ENCODE measurements at regions not wholly inside any gene's neighbourhood (a gene's known extent, or its start where the extent isn't known, plus 50 kb on each side); places are given as distances from the start of the nearest gene placed in this dataset.
"Not testable (repeated sequence)": the region's sequence is repeated elsewhere in the genome, so short reads cannot be mapped to it uniquely, and the experiment has no call there.

DNA sequence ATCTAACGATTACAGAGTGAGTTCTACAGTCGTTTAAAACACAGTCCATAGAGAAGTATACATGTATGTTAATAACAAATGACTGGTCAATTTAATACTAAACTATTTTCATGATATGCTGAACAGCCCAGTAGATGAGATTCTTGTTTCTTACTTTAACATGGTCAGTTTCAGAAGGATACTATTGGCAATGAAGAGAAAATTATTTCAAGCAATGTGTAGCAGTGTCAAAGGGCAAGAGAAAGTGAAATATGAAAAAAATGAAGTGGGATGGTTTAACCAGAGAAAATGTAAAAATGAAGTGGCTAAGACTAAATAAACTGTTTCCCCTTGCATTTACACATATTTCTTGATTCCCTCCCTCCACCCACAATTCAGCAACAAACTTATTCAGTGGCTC, 192.1 kb upstream of the TTC14 start:
- POLR2A ChIA-PET, result no interaction called here
- DNase-seq (no peak), ATAC-seq (no peak)
- H3K4me3 Mint-ChIP-seq, result no peak overlapping the region
- no peaks in the 10 kb centered on the region for H3K36me3 Mint-ChIP-seq (ENCODE audit: low read depth)
- no peaks in the 10 kb centered on the region for H3K9me3 Mint-ChIP-seq (ENCODE audit: insufficient read depth)
- no peaks in the 10 kb centered on the region for H3K4me1 Mint-ChIP-seq (ENCODE audit: low read depth)
- CTCF ChIA-PET, result no interaction called here
- H3K27me3 Mint-ChIP-seq (ENCODE audit: low read depth), result no peaks in the 10 kb centered on the region
- no peak overlapping the region for H3K27ac Mint-ChIP-seq

DNA sequence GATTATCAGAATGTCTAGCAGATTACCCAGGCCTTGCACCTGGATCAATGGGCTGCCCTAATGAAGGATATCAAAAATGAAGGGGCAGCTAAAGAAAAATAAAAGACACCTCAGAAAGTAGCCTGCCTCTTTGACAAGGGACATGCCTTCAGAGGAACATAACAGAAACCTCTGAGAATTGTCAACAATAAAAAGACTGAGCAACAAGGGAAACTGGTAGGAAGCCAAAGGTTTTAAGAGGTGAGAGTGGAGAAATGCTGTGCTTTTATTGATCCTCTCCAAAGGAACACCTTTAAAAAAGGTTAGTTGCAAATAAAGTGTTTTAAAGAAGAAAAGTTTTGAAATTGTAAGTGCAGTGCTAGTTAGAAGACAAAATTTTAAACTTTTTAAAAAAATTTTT, 187.8 kb upstream of the TTC14 start:
- H3K27me3 Mint-ChIP-seq (ENCODE audit: low read depth), result no peaks in the 10 kb centered on the region
- DNase-seq (no peak), ATAC-seq (no peak)
- POLR2A ChIA-PET, result no interaction called here
- H3K4me1 Mint-ChIP-seq (ENCODE audit: low read depth), result no peaks in the 10 kb centered on the region
- no peak overlapping the region for H3K4me3 Mint-ChIP-seq
- H3K9me3 Mint-ChIP-seq (ENCODE audit: insufficient read depth), result no peaks in the 10 kb centered on the region
- H3K27ac Mint-ChIP-seq, result no peak overlapping the region
- H3K36me3 Mint-ChIP-seq (ENCODE audit: low read depth), result no peaks in the 10 kb centered on the region
- CTCF ChIA-PET, result no interaction called here

DNA sequence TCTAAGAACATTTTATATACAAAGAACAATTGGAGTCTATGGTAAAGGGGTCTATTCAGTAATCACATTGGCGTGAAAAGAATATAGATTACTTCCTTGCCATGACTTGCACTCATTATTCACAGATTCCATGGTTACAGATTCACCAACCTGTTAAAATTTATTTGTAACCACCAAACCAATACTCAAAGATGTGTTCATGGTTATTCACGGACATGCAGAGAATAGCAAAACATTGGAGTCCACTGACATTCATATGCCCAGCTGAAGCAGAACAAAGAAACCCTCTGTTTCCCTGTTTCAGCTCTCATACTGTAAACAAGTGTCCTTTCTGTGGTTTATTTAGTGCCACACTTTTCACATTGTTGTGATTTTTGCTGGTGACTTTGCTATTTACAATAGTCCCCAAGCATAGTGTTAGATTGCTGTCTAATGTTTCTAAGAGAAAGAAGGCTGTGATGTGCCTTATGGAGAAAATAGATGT, 185.8 kb upstream of the TTC14 start:
- ChIA-PET POLR2A (no interaction called here), CTCF (no interaction called here)
- DNase-seq, result no peak
- no peak for ATAC-seq
- H3K27ac Mint-ChIP-seq, result no peak overlapping the region
- no peaks in the 10 kb centered on the region for H3K36me3 Mint-ChIP-seq (ENCODE audit: low read depth)
- H3K27me3 Mint-ChIP-seq (ENCODE audit: low read depth), result no peaks in the 10 kb centered on the region
- H3K4me1 Mint-ChIP-seq (ENCODE audit: low read depth), result no peaks in the 10 kb centered on the region
- no peak overlapping the region for H3K4me3 Mint-ChIP-seq
- H3K9me3 Mint-ChIP-seq (ENCODE audit: insufficient read depth), result no peaks in the 10 kb centered on the region

DNA sequence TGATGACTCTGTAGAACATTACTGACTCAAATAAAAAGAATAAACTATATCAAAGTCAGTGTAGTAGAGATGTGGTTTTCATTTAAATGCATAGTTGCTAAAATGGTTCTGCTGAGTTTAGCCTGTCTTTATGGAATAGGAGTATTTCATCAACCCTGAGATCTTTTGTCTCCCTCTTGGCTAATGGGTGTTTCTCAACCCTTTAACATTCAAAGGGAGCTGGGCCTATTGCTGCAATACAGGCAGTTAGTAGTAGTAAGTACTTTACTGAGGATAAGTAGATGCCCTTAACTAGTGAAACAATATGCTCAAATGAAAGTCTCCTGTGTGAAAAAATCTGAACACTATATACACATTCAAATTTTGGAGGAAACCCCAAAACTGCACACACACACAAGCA, 184.7 kb upstream of the TTC14 start:
- ChIA-PET CTCF (no interaction called here), POLR2A (no interaction called here)
- H3K4me3 Mint-ChIP-seq, result no peak overlapping the region
- H3K27ac Mint-ChIP-seq, result no peak overlapping the region
- no peak for ATAC-seq
- H3K27me3 Mint-ChIP-seq (ENCODE audit: low read depth), result no peaks in the 10 kb centered on the region
- H3K4me1 Mint-ChIP-seq (ENCODE audit: low read depth), result no peaks in the 10 kb centered on the region
- no peaks in the 10 kb centered on the region for H3K9me3 Mint-ChIP-seq (ENCODE audit: insufficient read depth)
- no peaks in the 10 kb centered on the region for H3K36me3 Mint-ChIP-seq (ENCODE audit: low read depth)
- DNase-seq, result no peak

DNA sequence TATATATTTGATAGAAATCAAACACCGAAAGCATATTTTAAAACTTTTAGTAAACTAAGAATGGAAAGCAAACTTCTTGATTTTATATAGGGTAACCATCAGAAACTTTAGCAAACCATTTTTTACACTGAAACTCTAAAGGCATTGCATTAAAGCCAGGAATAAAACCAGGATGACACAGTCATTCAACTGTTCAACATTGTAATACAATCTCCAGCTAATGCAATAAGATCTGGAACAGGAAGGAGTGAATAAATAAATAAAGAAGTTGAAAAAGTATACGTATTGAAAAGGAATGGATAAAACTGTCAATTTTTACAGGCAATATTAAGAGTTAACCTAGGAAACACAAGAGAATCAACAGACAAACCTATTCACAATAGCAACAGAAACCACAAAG, 181.9 kb upstream of the TTC14 start:
- no peak for DNase-seq
- H3K4me3 Mint-ChIP-seq, result no peak overlapping the region
- H3K4me1 Mint-ChIP-seq (ENCODE audit: low read depth), result no peaks in the 10 kb centered on the region
- no peak overlapping the region for H3K27ac Mint-ChIP-seq
- H3K36me3 Mint-ChIP-seq (ENCODE audit: low read depth), result no peaks in the 10 kb centered on the region
- no peak for ATAC-seq
- no peaks in the 10 kb centered on the region for H3K27me3 Mint-ChIP-seq (ENCODE audit: low read depth)
- CTCF ChIA-PET, result no interaction called here
- H3K9me3 Mint-ChIP-seq (ENCODE audit: insufficient read depth), result no peaks in the 10 kb centered on the region
- POLR2A ChIA-PET, result no interaction called here

DNA sequence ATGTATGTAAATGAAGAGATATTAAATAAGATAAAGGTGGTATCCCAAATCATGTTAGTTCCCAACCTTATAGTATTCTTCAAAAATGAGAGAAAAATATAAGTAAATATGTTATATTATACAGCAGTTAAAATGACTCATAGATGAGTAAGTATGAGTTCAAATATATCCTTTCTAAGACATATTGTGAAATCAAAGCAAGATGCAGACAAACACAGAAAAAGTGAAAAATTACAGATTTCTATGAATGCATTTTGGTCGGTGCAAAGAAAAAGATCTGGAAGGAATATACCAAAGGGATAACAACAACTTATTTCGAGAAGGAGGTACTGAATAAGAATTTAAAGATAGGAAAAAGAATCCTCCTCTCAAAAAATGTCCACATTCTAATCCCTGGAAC, 181.2 kb upstream of the TTC14 start:
- Mint-ChIP-seq H3K4me1 (ENCODE audit: low read depth) (no peaks in the 10 kb centered on the region), H3K9me3 (ENCODE audit: insufficient read depth) (no peaks in the 10 kb centered on the region), H3K27ac (no peak overlapping the region), H3K36me3 (ENCODE audit: low read depth) (no peaks in the 10 kb centered on the region), H3K4me3 (no peak overlapping the region), H3K27me3 (ENCODE audit: low read depth) (no peaks in the 10 kb centered on the region)
- POLR2A ChIA-PET, result no interaction called here
- CTCF ChIA-PET, result no interaction called here
- DNase-seq (no peak), ATAC-seq (no peak)

DNA sequence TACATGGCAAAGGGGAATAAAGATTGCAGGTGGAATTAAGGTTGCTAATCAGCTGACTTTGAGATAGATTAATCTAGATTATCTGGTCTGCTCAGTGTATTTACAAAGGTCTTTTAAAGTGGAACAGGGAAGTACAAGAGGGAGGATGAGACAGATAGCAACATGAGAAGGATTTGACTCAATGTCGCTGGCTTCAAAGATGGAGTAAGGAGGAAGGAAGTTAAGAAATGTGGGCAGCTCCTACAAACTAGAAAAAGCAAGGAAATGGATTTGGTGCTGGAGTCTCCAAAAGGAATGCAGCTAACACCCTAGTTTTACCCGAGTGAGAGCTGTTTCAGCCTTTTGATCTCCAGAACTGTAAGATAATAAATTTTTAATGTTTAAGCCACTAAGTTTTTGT, 180.7 kb upstream of the TTC14 start:
- no peak for ATAC-seq
- Mint-ChIP-seq H3K36me3 (ENCODE audit: low read depth) (no peaks in the 10 kb centered on the region), H3K9me3 (ENCODE audit: insufficient read depth) (no peaks in the 10 kb centered on the region), H3K4me1 (ENCODE audit: low read depth) (no peaks in the 10 kb centered on the region), H3K4me3 (no peak overlapping the region), H3K27me3 (ENCODE audit: low read depth) (no peaks in the 10 kb centered on the region), H3K27ac (no peak overlapping the region)
- DNase-seq, result no peak
- ChIA-PET CTCF (no interaction called here), POLR2A (no interaction called here)

DNA sequence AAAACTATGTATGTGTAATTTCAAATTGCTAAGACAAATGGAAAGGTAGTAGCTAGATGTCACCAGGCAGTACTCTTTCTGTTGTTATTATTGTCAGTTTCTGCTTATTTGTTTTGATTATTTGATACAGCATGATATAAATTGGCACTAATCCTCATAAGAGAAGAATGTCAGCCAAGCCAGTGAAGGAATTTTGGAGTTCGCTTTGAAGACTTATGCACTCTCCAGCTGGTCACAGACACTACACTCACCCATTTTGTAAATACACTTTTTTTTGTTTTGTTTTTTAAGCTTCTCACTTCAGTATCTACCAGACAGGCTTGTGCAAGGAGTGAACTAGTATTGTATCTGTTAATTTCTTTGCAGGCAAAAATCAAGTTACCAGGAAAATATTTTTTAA, 180.2 kb upstream of the TTC14 start:
- POLR2A ChIA-PET, result no interaction called here
- H3K4me1 Mint-ChIP-seq (ENCODE audit: low read depth), result no peaks in the 10 kb centered on the region

DNA sequence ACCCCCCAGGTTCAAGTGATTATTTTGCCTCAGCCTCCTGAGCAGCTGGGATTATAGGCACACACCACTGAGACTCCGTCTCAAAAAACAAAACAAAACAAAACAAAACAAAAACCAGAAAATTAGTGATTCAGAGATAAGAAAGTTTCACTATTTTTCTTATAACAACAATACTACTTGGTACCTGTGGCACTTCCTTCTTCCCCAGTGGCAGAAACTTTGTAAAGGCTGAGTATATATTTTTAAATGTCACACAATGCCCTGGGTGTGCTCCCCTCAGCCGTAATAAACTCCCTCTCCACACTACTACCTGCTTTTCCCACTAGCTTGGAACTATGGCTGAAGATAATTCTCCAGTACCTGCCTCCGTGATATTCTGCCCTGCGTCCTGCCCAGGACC, 177.7 kb upstream of the TTC14 start:
- CTCF ChIA-PET; POLR2A ChIA-PET; H3K27me3 Mint-ChIP-seq (ENCODE audit: low read depth); H3K4me3 Mint-ChIP-seq; H3K36me3 Mint-ChIP-seq (ENCODE audit: low read depth); H3K27ac Mint-ChIP-seq; DNase-seq; ATAC-seq; H3K9me3 Mint-ChIP-seq (ENCODE audit: insufficient read depth); H3K4me1 Mint-ChIP-seq (ENCODE audit: low read depth): not testable (repeated sequence)

More for the DNA sequence above, 180.2 kb upstream of the TTC14 start:
- Mint-ChIP-seq H3K27me3 (ENCODE audit: low read depth) (no peaks in the 10 kb centered on the region), H3K27ac (no peak overlapping the region), H3K9me3 (ENCODE audit: insufficient read depth) (no peaks in the 10 kb centered on the region), H3K4me3 (no peak overlapping the region), H3K36me3 (ENCODE audit: low read depth) (no peaks in the 10 kb centered on the region)
- no peak for ATAC-seq
- DNase-seq, result no peak
- CTCF ChIA-PET, result no interaction called here

DNA sequence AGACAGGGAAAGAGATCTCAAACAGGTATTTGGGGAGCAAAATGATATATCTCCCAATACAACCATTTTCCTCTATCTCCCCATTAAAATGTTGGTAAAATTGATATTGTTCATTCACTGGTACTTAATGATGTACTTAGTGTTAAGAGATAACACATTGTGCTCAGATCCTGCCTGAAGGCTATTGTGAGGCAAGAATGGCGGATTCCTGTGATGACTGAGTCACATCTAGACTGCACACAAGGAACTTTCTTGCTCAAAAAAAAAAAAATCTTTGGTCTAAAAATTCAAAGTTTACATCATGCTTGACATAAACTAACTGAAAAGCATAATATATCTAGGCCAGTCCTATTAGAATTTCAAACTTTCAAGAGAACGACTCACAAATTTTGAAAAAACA, 171.1 kb upstream of the TTC14 start:
- ChIA-PET CTCF (no interaction called here), POLR2A (no interaction called here)
- DNase-seq, result no peak
- Mint-ChIP-seq H3K27ac (no peak overlapping the region), H3K4me1 (ENCODE audit: low read depth) (no peaks in the 10 kb centered on the region), H3K9me3 (ENCODE audit: insufficient read depth) (no peaks in the 10 kb centered on the region), H3K4me3 (no peak overlapping the region), H3K36me3 (ENCODE audit: low read depth) (no peaks in the 10 kb centered on the region), H3K27me3 (ENCODE audit: low read depth) (no peaks in the 10 kb centered on the region)
- ATAC-seq, result no peak

DNA sequence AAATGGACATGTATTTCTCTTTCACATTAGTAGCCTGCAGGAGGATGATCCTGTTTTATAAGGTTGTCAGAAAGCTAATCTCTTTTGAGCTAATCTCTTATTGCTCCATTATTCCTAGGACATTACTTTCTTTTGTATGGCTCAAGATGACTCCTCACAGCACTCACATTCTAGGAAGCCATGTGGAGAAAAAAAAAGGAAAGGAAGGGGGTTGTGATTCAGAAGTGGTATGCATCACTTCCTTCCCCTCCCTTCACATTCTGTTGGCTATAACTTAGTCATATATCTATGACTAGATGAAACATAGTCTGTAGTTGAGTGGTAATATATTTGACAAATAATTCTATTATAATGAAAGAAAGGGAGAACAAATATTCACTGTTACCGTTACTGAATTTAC, 168.8 kb upstream of the TTC14 start:
- CTCF ChIA-PET, result no interaction called here
- H3K4me3 Mint-ChIP-seq, result no peak overlapping the region
- no peak overlapping the region for H3K27ac Mint-ChIP-seq

DNA sequence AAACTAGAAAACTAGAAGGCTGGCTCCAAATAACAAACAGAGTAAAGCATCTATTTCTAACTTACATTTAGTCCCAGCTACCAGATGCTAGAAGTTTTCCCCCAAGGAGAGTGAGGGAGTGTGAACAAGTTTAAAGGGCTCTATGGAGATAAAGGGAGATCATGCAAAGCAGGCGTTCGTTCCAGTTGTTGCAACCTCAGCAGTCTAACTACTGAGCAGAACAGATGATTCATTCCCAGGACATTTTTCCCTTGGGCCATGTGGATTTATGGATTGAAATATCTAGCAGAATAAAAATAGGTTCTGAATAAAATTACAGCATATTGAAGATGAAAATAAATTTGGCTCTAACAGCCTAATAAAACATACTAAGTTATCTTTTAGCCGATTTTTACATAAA, 154.8 kb upstream of the TTC14 start:
- ChIA-PET POLR2A (no interaction called here), CTCF (no interaction called here)
- Mint-ChIP-seq H3K27ac (no peak overlapping the region), H3K36me3 (ENCODE audit: low read depth) (no peaks in the 10 kb centered on the region), H3K9me3 (ENCODE audit: insufficient read depth) (peaks cover 5% of the 10 kb centered on the region), H3K27me3 (ENCODE audit: low read depth) (no peaks in the 10 kb centered on the region), H3K4me3 (no peak overlapping the region), H3K4me1 (ENCODE audit: low read depth) (no peaks in the 10 kb centered on the region)
- DNase-seq, result no peak
- no peak for ATAC-seq

More for the DNA sequence above, 168.8 kb upstream of the TTC14 start:
- no peak for DNase-seq
- POLR2A ChIA-PET, result no interaction called here
- no peaks in the 10 kb centered on the region for H3K36me3 Mint-ChIP-seq (ENCODE audit: low read depth)
- no peak for ATAC-seq
- no peaks in the 10 kb centered on the region for H3K27me3 Mint-ChIP-seq (ENCODE audit: low read depth)
- H3K9me3 Mint-ChIP-seq (ENCODE audit: insufficient read depth), result no peaks in the 10 kb centered on the region
- H3K4me1 Mint-ChIP-seq (ENCODE audit: low read depth), result no peaks in the 10 kb centered on the region

DNA sequence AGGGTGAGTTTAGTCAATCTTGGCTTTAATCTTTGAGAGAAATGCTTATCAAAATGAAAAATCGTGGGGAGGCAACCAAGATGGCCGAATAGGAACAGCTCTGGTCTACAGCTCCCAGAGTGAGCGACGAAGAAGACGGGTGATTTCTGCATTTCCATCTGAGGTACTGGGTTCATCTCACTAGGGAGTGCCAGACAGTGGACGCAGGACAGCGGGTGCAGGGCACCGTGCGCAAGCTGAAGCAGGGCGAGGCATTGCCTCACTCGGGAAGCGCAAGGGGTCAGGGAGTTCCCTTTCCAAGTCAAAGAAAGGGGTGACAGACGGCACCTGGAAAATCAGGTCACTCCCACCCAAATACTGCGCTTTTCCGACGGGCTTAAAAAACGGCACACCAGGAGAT, 153.6 kb upstream of the TTC14 start:
- H3K4me3 Mint-ChIP-seq; POLR2A ChIA-PET; ATAC-seq; H3K27ac Mint-ChIP-seq; DNase-seq; CTCF ChIA-PET; H3K36me3 Mint-ChIP-seq (ENCODE audit: low read depth); H3K4me1 Mint-ChIP-seq (ENCODE audit: low read depth); H3K27me3 Mint-ChIP-seq (ENCODE audit: low read depth); H3K9me3 Mint-ChIP-seq (ENCODE audit: insufficient read depth): not testable (repeated sequence)

DNA sequence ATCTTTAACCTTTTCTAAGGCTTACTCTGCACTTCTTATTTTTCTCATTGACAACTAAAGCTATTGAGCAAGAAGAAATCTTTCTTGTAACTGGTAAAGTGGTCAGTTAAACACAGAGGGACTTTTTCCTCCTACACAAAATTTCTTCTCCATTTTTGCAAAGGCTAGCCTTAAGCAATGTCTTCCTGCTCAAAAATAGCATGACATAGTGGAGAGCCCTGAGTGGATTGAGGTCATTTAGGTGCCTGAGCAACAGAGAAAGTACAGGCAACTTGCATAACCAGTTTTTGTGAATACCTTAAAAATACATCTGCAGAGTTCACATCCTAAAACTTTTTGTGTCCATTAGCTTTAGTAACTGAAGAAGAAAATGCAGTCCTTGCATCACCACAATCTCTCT, 144.7 kb upstream of the TTC14 start:
- ChIA-PET POLR2A (no interaction called here), CTCF (no interaction called here)
- Mint-ChIP-seq H3K4me3 (no peak overlapping the region), H3K27me3 (ENCODE audit: low read depth) (no peaks in the 10 kb centered on the region), H3K9me3 (ENCODE audit: insufficient read depth) (peaks cover 5% of the 10 kb centered on the region), H3K36me3 (ENCODE audit: low read depth) (no peaks in the 10 kb centered on the region), H3K4me1 (ENCODE audit: low read depth) (no peaks in the 10 kb centered on the region), H3K27ac (no peak overlapping the region)
- DNase-seq (no peak), ATAC-seq (no peak)
